ENCODE measurements at regions not wholly inside any gene's neighbourhood (a gene's known extent, or its start where the extent isn't known, plus 50 kb on each side); places are given as distances from the start of the nearest gene placed in this dataset.

DNA sequence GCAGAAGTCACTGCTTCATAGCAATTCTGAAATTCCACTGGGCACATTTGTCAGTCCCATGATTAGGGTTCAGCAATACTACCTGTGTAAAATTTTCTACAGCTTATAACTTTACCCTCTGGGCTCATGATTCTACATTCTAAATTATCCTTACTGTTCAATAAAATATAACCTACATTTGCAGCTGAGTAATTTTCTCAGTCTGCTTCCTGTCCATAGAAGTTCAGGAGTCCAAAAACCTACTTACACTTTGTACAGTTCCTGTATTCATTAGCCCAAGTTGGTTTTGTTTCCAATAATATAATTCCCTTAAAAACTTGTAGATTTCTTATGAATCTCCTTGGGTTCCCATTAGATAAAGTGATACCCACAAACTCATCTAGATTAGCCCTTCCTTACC lies 295.3 kb downstream of the SP3 start:
- H2AFZ ChIP-seq (ENCODE audit: low read length): no peak overlapping the region

More for the DNA sequence above, 295.3 kb downstream of the SP3 start:
- Histone ChIP-seq H4K5ac (ENCODE audit: insufficient read length, low read depth, low read length) (no peak overlapping the region), H3K79me1 (ENCODE audit: insufficient read depth, low read depth, low read length, poor library complexity, severe bottlenecking) (no peaks in the 10 kb centered on the region), H4K91ac (ENCODE audit: insufficient read length, low read depth, low read length) (no peak overlapping the region), H3T11ph (ENCODE audit: low read length) (no peak overlapping the region), H2BK20ac (ENCODE audit: low read depth, low read length, poor library complexity, severe bottlenecking) (no peak overlapping the region), H2BK12ac (ENCODE audit: insufficient read length, low read depth, low read length) (no peak overlapping the region), H2AK5ac (ENCODE audit: insufficient read length, low read length) (no peak overlapping the region), H3K23ac (ENCODE audit: insufficient read length, low read depth, low read length) (no peak overlapping the region), H4K8ac (replicated peaks; ENCODE audit: insufficient read length, low read depth, low read length) (no peak overlapping the region), H3K9ac (ENCODE audit: extremely low read depth, insufficient read length, low read length) (no peak overlapping the region), H3K4me1 (ENCODE audit: insufficient read depth, low read length) (no peaks in the 10 kb centered on the region), H3K23me2 (ENCODE audit: insufficient read length, low read depth, low read length, poor library complexity, severe bottlenecking) (no peaks in the 10 kb centered on the region), H3K18ac (ENCODE audit: insufficient read length, low read depth, low read length) (no peak overlapping the region), H3K9me3 (ENCODE audit: control insufficient read depth, low read depth, low read length) (no peaks in the 10 kb centered on the region), H2BK120ac (ENCODE audit: low read depth, low read length, poor library complexity, severe bottlenecking) (no peak overlapping the region), H3K79me2 (ENCODE audit: insufficient read depth, low read length) (no peaks in the 10 kb centered on the region), H4K20me1 (ENCODE audit: control insufficient read depth, insufficient read depth, insufficient read length) (no peaks in the 10 kb centered on the region), H2BK5ac (ENCODE audit: insufficient read length, low read length) (no peak overlapping the region), H3K27me3 (ENCODE audit: insufficient read depth, low read length) (no peaks in the 10 kb centered on the region), H3K4me2 (ENCODE audit: insufficient read depth, insufficient read length, low read length) (no peak overlapping the region), H2BK15ac (ENCODE audit: low read depth, low read length) (no peak overlapping the region), H3K14ac (ENCODE audit: insufficient read depth, low read length) (no peak overlapping the region), H3K27ac (ENCODE audit: insufficient read length, low read depth, low read length) (no peak overlapping the region), H3K56ac (ENCODE audit: insufficient read length, low read depth, low read length) (no peak overlapping the region), H3K4ac (ENCODE audit: low read depth, low read length) (no peak overlapping the region)
- TF ChIP-seq, protein P1, sequence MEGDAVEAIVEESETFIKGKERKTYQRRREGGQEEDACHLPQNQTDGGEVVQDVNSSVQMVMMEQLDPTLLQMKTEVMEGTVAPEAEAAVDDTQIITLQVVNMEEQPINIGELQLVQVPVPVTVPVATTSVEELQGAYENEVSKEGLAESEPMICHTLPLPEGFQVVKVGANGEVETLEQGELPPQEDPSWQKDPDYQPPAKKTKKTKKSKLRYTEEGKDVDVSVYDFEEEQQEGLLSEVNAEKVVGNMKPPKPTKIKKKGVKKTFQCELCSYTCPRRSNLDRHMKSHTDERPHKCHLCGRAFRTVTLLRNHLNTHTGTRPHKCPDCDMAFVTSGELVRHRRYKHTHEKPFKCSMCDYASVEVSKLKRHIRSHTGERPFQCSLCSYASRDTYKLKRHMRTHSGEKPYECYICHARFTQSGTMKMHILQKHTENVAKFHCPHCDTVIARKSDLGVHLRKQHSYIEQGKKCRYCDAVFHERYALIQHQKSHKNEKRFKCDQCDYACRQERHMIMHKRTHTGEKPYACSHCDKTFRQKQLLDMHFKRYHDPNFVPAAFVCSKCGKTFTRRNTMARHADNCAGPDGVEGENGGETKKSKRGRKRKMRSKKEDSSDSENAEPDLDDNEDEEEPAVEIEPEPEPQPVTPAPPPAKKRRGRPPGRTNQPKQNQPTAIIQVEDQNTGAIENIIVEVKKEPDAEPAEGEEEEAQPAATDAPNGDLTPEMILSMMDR (conservative IDR thresholded peaks at IDR 0.05): no peak
- H3K27me3 Mint-ChIP-seq (ENCODE audit: low read depth): no peaks in the 10 kb centered on the region
- peaks cover 11 to 14% of the 10 kb centered on the region in 2 experiments for H3K4me1 Mint-ChIP-seq
- no peak for DNase-seq
- H3K4me3 Mint-ChIP-seq: no peak overlapping the region
- H3K9me3 Mint-ChIP-seq: peaks cover 0 to 4% of the 10 kb centered on the region in 2 experiments; a peak in 2 of 5 replicates
- peaks cover 0 to 5% (median 0%) of the 10 kb centered on the region in 3 experiments; a peak in 1 of 7 replicates for H3K36me3 Mint-ChIP-seq (ENCODE audit: insufficient read depth in 1 of 3, low read depth in 3 of 3)
- H3K27ac Mint-ChIP-seq: no peak overlapping the region
